HG03432 (cell line): ENCODE measurements at regions not wholly inside any gene's neighbourhood (a gene's known extent, or its start where the extent isn't known, plus 50 kb on each side); places are given as distances from the start of the nearest gene placed in this dataset.
"Not testable (repeated sequence)": the region's sequence is repeated elsewhere in the genome, so short reads cannot be mapped to it uniquely, and the experiment has no call there.

Experiments used
- ATAC-seq: cut with Tn5 transposase; IDR thresholded peaks from one replicate; pipeline ENCODE4 v1.9.1; 2021; ENCODE audit warnings: mild to moderate bottlenecking, moderate library complexity; ENCODE audit not compliant: unreplicated experiment

DNA sequence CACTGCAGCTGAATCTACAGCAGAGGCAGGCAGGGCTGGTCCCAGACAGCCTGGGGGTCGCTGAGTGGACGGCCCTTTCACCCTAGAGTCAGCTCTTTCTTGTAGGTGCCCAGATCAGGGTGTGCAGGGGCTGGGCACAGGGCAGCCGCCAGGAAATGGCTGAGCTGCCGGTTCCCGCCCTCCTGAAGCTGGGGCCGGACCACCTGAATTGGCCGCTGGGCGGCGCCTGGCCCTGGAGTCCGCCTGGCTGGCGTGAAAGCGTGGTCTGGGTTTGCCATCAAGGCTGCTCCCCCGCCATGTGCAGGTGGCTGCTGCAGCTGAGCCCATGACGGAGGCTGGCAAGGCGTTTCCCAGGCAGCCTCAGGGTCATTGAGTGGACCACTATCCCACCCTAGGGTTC lies 85.7 kb downstream of the POTEM start:
- not testable (repeated sequence) for ATAC-seq

DNA sequence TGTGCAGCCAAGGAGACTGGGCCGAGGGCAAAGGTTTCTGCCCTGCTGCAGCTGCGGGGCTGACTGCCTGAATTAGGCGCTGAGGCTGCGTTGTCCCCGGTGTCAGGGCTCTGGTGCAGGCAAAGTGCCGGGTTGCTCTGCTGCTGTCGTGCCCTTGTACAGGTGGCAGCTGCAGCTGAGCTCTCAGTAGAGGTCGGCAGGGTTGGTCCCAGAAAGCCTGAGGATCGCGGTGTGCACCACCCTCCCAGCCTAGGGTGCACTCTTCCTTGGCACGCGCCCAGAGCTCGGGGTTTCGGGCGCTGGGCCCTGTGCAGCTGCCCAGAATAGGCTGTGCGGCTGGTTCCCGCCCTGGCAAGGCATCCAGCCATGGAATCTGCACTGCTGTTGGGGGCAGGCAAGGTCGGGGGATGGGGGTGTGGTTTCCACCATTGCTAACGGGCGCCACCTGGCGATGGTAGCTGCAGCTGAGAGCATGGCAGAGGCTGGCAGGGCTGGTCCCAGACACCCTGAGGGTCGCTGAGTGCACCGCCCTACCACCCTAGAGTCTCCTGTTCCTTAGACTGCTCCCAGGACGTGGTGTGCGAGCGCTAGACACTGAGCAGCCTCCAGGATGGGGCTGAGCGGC lies 86.3 kb downstream of the POTEM start:
- ATAC-seq = peak; percentile 57

DNA sequence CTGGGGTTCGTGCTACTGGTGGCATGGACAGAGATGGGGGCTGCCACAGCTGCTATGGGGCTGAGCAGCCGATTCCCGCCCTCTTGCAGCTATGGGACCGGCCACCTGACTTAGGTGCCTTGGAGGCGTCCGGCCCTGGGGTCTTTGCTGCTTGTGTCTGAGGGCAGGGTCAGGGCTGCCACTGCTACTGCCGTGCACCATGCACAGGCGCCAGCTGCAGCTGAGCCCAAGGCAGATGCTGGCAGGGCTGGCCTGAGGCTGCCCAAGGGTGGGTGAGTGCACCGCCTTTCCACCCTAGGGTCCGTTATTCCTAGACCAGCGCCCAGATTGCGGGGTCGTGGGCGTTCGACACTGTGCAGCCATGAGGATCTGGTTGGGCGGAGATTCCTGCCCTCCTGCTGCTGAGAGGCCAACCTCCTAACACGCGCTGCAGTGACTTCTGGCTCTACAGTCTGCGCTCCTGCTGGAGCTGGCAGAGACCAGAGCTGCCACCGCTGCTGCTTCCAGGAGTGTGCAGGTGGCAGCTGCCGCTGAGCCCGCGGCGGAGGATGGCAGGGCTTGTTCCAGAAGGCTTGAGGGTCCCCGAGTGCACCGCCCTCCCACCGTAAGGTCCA lies 87.0 kb downstream of the POTEM start:
- ATAC-seq = not testable (repeated sequence)

DNA sequence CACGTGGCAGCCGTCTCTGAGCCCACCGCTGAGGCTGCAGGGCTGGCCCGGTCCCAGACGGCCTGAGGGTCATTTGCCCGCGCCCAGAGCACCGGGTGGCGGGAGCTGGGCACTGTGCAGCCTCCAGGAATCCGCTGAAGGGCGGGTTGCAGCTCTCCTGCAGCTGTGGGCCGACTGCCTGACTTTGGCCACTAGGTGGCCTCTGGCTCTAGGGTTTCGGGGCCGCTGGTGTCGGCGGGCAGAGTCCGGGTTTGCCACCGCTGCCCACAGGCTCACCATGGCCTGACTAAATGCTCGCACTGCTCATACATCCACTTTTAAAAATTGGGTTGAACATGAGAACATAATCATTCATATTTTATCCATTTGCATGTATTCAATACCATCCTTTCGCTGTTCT lies 87.7 kb downstream of the POTEM start:
- ATAC-seq = not testable (repeated sequence)

DNA sequence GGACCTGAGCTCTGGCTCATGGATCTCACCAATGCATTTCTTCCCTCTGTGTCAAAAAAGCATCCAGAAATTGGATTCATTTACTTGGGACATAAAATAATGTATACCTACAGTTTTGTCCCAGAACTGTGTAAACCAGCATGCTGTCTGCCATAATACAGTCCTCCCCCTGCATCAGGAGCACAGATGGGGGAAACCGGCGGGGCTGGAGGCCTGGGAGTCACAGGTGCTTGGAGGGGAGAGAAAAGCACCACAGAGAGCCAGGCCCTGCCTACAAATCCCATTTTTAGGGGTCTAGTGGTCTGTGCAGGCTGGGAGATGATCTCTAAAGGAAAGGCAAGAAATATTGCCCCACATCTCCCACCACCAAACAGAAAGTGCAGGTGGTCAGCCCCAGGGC lies 91.8 kb downstream of the POTEM start:
- ATAC-seq = not testable (repeated sequence)

DNA sequence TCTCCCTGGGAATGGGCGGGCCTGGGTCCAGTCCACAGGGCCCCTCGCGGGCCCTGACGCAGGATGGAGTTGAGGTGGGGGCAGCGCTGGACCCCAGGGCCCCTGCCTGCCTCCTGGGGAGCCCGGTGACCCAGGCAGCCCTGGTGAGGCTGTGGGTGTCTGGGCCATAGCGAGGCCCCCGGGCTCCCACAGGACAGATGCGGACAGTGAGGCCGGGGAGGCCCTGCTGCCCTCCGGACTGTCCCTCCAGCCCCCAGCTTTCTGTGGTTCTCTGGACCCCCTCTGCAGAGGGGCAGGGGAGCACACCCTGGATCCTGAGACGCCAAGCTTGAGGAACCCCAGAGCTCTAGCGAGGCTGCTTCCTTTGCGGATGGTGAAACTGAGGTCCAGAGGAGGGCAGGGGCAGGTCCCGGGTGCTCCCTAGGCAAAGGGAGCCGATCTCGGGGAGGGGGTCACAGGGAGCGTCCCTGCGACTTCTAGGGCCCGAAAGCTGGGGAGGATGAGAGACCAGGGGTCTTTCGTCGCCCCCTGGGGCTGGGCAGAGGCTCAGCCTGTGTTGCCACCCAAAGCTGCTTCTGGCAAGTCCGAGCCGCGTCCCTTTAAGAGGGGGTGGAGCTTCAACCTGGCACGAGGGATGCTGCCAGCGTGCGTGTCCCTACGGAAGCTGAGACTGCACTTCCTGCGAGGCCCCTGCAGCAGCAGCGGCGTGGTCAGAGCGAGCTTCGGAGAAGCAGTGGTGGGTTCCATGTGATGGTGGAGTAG lies 94.6 kb downstream of the POTEM start:
- ATAC-seq = not testable (repeated sequence)

DNA sequence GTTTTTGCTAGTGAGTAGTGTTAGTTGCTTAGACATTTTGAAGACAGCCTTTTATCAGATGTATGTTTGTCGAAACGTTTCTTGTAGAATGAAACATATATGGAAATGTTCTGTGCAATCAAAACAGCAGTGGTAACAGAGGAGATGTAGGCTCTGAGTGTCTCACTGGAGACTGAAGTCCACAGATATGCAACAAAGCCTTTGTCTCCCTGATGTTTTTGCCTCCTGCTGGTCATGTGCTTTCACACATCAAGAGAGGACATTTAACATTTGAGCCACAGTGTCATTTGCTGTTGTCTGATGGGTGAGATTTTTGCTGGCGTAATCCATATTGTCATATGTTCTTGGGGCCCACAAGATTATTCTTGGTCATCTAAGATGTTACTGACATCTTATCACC lies 101.7 kb downstream of the POTEM start:
- ATAC-seq = not testable (repeated sequence)

DNA sequence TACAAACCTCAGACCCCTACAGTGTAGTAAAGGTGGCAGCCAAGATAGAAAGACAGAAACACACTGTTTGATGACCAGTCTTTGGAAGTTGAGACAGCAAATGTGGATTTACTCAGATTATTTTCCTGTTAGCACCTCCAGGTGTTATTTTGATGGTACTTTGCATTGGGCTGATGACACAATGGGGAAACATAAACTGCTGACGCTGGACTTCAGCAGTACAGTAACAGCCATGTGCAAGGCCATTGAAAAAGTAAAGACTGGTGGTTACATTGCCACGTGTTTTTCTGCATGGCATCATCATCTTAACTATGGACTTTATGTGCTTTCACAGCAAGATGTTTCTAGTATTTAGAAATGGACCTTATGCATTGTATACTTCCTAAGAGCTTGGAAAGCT lies 105.3 kb downstream of the POTEM start:
- not testable (repeated sequence) for ATAC-seq

DNA sequence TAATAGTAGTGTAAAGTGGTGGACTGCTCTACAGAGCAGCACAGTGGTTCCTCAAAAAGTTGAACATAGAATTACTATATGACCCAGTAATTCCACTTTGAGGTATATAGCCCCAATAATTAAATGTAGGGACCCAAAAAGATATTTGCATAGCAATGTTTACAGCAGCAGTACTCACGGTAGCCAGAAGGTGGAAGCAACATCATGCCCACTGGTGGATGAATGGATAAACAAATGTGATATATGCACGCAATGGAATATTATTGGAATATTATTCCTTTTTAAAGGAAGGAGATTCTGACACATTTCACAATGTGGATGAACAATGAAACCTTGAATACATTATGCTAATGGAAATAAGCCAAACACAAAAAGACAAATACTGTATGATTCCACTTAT lies 121.4 kb downstream of the POTEM start:
- not testable (repeated sequence) for ATAC-seq

DNA sequence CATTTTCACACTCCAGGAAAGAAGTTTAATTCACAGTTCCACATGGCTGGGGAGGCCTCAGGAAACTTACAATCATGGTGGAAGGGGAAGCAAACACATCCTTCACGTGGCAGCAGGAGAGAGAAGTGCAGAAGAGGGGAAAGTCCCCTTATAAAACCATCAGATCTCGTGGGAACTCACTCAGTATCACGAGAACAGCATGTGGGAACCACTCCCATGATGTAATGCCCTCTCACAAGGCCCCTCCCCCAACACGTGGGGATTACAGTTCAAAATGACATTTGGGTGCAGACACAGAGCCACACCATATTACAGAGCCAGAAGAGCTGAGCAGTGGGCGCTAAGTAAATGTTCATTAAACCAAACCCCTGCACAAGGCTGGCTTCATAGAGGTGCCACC lies 126.0 kb downstream of the POTEM start:
- ATAC-seq = not testable (repeated sequence)

DNA sequence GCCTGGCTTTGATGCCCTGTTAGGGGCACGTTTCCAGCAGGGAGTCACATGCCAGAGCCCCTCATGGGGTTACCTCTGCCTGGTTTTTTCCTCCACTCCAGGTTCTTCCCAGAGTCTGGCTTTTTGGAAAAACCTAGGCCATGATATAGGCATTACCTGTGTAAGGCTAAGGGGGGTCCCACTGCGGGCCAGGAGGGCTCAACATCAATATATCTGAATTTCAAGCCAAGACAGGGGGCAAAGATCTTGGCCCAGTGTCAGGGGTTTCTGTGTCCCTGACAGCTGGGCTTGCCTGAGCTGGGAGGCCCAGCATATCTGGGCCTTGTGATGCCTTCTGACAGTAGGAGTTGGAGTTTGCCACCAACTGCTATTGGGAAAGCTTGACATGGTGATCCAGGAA lies 127.5 kb downstream of the POTEM start:
- ATAC-seq = not testable (repeated sequence)

DNA sequence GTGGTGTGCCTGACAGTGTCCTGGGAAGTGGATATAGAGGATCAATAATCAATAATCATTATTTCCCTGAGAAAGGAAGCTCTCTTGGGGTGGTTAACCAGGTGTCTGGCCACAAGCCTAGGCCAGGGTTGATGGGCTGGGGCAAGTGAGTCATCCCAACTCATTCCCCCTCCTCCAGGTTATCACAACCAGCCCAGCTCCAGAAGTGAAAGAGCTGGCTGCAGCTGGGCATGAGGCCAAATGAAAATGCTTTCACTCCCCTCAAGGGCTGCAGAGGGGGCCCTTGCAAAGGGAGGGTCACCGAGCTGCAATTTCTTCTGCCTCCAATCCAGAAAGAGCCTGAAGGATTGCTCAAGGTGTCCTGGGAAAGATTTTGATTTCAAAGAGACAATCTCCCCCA lies 127.9 kb downstream of the POTEM start:
- not testable (repeated sequence) for ATAC-seq

DNA sequence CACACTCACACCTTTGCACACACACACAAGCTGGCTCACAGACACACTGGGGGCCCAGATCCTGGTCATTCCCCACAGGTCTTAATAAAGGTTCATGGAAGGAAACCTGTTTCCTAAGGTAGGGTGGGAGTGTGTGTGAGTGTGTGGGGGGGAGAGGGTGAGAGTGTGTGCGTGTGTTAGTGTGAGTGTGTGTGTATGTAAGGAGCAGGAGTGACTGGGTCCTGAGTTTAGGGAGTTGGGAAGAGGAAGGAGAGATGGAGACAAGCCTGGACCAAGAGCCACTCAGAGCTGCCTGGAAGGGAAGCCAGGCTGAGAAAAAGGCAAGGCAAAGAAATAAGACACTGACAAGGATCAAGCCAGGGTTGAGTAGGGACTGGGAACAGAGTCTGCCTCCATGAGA lies 129.2 kb downstream of the POTEM start:
- ATAC-seq = not testable (repeated sequence)

DNA sequence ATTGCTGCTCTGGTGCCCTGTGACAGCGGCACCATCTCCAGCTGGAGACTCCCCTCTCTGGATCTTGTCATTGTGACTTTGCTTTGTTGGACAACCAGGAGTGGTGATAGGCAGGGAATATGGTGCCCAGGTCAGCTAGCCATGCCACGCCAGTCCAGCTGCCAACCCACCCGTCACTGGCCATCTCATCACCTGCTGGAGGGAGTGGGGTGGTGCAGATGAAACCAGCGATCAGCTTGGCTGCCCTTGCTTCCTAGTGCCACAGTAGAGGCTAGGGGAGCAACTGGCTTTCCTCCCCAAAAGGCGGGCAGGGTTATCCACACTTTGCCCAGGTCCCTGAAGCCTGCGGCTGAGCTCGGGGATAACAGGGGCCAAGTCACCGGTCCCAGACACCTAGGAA lies 129.6 kb downstream of the POTEM start:
- not testable (repeated sequence) for ATAC-seq

DNA sequence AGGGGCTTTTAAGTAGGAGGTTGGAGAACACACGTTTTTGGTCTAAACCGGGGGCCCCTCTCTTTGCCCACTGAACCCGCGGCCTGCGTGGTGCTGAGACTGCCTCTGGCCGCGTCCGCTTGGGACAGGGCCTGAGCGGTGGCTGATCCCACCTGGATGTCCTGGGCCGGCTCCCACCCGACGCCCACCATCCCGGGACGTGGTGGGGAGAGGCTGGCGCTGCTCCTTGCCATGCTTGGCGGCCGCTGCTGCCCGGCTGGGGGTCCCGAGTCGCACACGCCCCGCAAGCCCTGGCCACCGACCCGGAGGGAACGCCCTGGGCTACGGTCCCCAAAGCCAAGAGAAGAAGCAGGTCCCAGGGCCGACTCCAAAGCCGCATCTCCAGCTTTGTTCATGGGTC lies 130.1 kb downstream of the POTEM start:
- not testable (repeated sequence) for ATAC-seq

DNA sequence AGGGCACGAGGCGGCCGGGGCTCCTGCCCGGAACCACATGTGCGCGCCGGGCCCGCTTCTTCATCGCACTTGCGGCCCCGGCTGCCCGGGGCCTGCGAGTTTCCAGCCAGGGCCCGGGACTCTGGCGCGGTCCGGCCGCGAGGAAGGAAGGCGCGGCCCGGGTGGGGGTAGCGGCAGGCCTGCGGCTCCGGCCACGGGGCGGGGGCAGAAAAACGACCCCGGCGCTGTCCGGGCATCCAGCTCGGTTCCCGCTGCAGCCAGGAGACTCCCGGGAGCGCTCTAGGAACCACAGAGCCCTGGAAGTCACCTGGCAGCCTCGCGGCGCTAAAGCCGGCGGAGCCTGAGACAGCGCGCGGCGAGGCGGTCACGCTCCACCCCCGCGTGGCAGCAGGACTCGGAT lies 130.5 kb downstream of the POTEM start:
- not testable (repeated sequence) for ATAC-seq

DNA sequence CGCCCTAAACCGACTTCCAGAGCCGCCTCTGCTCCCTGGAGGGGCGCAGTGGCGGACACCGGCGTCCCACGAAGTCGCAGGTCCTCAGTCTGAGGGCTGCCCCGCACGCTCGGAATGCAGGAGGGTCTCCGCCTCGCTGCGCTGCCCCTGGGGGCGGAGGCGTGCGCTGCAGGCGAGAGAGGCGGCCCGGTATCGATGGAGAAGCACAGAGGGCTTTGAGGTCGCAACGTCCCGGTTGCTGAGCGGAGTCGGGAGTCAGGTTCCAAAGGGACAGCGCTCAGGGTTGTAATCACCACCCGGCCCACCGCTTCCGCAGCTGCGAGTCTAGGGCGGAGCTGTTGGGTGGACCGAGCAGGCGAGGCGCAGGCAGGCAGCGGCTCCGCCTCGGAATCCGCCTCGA lies 131.0 kb downstream of the POTEM start:
- ATAC-seq = not testable (repeated sequence)

DNA sequence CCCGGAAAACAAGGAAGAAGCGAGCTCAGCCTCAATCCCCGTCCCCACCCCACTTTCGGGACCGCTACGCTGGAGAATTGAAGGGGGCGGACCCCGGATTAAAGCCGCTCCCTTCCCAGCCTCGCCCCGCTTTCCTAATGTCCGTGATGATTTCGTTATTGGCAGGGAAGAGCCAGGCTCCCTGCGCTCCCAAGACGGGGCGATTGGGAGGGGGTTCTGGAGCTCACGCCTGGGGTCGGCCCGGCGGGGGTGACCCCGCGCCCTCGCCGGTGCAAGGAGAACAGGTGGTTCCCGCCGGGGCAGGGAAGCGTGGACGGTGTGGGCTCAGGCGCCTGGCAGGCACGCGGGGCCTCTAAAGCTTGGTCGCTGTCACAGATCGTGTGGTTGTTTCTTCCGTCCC lies 131.5 kb downstream of the POTEM start:
- ATAC-seq = not testable (repeated sequence)

DNA sequence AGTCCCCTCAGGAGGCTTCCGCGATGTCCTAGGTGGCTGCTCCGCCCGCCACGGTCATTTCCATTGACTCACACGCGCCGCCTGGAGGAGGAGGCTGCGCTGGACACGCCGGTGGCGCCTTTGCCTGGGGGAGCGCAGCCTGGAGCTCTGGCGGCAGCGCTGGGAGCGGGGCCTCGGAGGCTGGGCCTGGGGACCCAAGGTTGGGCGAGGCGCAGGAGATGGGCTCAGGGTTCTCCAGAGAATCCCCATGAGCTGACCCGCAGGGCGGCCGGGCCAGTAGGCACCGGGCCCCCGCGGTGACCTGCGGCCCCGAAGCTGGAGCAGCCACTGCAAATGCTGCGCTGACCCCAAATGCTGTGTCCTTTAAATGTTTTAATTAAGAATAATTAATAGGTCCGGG lies 132.1 kb downstream of the POTEM start:
- not testable (repeated sequence) for ATAC-seq

DNA sequence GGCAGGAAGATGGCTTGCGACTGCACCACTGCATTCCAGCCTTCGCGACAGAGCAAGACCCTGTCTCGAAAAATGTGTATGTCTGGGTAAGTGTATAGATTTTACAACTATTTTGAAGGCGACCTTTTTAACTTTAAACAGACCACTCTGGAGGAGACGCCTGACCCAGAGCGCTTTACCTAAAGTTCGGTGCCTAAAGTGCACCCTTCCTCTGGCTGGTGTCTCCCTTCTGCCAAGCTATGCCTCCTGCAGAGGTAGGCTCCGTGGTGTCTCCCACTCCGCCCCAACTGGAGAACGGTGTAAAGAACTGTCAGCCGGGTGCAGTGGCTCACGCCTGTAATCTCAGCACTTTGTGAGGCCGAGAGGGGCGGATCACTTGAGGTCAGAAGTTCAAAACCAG lies 132.7 kb downstream of the POTEM start:
- not testable (repeated sequence) for ATAC-seq

DNA sequence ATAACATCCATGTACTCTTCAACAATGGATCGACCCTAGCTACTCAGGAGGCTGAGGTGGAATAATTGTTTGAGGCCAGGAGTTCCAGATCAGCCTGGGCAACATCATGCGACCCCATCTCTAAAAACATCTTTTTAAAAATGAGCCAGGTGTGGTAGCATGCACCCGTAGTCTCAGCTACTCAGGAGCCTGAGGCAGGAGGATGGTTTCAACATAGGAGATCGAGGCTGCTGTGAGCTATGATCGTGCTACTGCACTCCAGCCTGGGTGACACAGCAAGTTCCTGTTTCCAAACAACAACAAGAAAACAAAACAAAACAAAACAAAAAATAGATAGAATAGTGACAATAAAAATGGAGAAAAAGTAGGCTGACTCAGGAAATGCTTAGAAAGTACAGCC lies 138.3 kb downstream of the POTEM start:
- ATAC-seq = not testable (repeated sequence)

DNA sequence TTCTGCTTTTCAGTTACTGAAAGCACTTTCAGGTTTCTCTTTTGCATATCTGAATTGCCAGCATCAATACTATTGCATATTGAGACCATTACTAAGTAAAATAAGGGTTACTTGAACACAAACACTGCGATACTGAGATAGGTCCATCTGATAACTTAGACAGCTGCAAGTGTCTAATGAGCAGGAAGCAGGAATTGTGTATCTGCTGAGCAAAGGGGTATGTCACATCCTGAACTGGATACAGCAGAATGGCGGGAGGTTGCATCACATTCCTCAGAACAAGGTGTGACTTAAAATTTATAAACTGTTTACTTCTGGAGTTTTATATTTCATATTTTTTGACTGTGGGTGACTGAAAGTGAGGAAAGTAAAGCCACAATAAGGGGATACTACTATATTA lies 142.7 kb downstream of the POTEM start:
- ATAC-seq = not testable (repeated sequence)
